ENCODE measurements at regions not wholly inside any gene's neighbourhood (a gene's known extent, or its start where the extent isn't known, plus 50 kb on each side); places are given as distances from the start of the nearest gene placed in this dataset.

DNA sequence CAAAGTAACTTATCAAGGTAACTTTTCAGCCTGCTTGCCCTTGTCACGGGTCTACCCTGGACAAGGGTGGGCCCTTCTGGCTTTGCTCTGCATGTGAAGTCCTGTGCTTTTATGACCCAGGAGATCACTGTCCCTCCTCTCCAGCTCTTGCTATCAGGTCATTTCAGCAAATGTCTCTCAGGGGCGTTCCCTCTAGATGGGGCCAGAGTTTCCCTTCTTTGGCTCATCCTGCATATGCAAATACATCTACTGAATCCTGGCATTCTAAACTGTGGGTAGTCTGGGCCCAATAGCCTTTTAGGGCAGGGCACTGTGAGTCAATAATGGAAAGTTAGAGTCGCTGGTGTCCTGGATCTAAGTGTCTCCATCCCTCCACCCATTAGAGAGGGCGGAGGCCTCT lies 366.9 kb upstream of the USP24 start:
- TF ChIP-seq, protein P1, sequence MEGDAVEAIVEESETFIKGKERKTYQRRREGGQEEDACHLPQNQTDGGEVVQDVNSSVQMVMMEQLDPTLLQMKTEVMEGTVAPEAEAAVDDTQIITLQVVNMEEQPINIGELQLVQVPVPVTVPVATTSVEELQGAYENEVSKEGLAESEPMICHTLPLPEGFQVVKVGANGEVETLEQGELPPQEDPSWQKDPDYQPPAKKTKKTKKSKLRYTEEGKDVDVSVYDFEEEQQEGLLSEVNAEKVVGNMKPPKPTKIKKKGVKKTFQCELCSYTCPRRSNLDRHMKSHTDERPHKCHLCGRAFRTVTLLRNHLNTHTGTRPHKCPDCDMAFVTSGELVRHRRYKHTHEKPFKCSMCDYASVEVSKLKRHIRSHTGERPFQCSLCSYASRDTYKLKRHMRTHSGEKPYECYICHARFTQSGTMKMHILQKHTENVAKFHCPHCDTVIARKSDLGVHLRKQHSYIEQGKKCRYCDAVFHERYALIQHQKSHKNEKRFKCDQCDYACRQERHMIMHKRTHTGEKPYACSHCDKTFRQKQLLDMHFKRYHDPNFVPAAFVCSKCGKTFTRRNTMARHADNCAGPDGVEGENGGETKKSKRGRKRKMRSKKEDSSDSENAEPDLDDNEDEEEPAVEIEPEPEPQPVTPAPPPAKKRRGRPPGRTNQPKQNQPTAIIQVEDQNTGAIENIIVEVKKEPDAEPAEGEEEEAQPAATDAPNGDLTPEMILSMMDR (IDR thresholded peaks at IDR 0.05; ENCODE audit: borderline replicate concordance, control extremely low read depth, extremely low read depth, insufficient read depth, missing control alignments): no peak
- no peak for DNase-seq (ENCODE audit: low spot score)
- in situ Hi-C loops (cut with MboI; ENCODE audit: low sequenced_read_pairs, unreplicated experiment): no loop called here

DNA sequence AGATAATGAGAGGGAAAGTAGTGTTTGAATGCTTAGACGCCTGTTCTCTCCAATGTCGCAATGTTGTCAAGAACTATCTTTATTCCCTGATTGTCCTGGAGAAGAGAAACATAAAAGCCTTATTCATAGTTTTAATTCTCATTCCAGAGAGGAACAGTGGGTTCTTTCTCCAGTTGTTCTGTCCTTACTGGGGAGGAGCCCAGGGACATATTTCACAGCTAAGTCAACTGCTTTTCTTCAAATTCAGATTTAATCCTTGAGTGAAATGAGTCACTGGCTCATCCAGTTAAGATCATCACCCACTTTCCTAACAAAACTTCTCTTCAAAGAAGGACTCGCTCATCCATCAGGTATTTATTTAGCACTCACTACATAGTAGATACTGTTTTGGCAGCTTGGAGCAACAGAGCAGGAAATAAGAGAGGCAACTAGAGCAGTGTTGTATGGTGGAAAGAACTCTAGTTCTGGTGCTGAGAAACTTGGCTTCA lies 365.7 kb upstream of the USP24 start:
- in situ Hi-C loops (cut with MboI; ENCODE audit: low sequenced_read_pairs, unreplicated experiment): no loop called here
- TF ChIP-seq, protein P1 (IDR thresholded peaks at IDR 0.05; ENCODE audit: borderline replicate concordance, control extremely low read depth, extremely low read depth, insufficient read depth, missing control alignments): no peak

DNA sequence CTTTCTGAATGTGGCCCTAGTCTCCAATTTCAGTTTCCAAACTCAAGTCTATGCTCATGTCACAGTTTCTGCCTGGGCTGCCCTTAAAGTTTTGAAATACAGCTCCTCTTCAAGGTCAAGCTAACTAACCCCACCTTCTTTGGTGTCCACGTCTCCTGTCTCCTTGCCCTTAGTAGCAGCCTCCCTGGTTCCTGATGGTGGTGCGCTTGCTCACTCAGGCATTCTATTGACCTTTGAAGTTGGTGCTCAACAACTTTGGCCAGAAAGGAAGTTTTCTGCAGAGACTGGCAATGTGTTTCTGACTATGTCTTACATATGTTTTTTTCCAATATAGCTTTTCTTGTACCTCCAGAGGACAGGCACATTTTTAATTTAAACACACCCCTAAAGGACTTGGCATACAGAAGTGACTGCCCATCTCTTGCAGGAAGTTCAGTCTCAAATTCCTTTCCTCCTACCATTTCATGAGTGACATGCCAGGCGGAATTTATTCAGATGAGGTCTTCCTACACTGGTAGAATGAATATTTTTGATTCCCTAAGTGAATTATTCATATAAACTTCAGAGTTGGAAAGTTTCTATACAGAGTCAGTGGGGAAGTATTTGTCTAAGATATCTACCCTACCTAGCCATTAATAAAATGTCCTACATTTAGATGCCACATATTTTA lies 364.3 kb upstream of the USP24 start:
- in situ Hi-C loops (cut with MboI; ENCODE audit: low sequenced_read_pairs, unreplicated experiment): no loop called here
- no peak for DNase-seq (ENCODE audit: low spot score)
- TF ChIP-seq, protein P1 (IDR thresholded peaks at IDR 0.05; ENCODE audit: borderline replicate concordance, control extremely low read depth, extremely low read depth, insufficient read depth, missing control alignments): no peak

More for the DNA sequence above, 365.7 kb upstream of the USP24 start:
- DNase-seq (ENCODE audit: low spot score): no peak

DNA sequence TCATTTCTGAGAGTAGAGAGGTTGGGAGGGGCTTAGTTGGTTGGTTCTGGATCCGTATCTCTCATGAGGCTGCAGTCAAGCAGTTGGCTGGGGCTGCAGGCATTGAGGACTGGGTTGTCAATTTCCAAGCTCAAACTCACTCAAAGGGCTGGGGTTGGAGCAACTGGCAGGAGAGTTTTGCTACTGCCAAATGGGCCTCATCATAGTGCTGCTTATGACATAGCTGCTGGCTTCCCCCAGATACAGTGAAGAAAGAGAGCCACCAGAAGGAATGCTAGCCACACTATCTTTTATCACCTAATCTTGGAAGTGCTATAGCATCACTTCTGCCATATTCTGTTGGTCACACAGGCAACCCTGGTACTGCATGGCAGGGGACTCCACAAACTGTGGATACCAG lies 363.5 kb upstream of the USP24 start:
- no peak for DNase-seq (ENCODE audit: low spot score)
- in situ Hi-C loops (cut with MboI; ENCODE audit: low sequenced_read_pairs, unreplicated experiment): no loop called here
- TF ChIP-seq, protein P1 (IDR thresholded peaks at IDR 0.05; ENCODE audit: borderline replicate concordance, control extremely low read depth, extremely low read depth, insufficient read depth, missing control alignments): no peak

DNA sequence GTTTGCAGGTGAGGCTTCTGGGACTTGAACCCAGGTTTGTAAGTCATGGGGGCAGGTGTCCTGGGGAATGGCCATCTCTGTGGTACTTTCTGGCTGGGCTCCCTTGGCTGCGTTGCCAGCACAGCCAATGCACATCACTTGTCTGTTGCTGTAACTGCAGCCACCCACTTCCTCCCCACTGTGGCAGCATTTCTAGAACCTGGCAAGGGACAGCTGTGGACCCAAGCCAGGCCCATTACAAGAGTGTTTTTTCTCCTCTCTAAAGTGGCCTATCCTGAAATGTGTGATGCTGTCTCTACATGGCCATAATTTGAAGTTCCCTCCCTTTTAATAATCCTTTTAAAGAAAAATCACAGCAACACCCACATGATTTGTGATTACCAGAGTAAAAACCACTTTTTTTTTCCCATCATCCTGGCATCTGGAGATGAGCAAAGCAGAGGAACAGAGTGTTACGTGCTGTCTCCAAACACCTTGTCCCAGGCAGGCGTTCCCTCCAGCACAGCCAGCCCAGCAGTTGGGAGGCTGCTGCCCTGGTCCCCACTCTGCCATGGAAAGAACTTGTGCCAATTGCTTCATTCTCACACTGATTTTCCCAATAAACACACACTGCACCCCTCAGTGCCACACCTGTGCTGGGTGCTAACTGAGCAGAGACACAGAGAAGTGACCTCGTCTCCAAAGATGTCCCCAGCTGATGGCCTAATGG lies 360.6 kb upstream of the USP24 start:
- DNase-seq (ENCODE audit: low spot score): no peak
- in situ Hi-C loops (cut with MboI; ENCODE audit: low sequenced_read_pairs, unreplicated experiment): no loop called here
- TF ChIP-seq, protein P1 (IDR thresholded peaks at IDR 0.05; ENCODE audit: borderline replicate concordance, control extremely low read depth, extremely low read depth, insufficient read depth, missing control alignments): no peak

DNA sequence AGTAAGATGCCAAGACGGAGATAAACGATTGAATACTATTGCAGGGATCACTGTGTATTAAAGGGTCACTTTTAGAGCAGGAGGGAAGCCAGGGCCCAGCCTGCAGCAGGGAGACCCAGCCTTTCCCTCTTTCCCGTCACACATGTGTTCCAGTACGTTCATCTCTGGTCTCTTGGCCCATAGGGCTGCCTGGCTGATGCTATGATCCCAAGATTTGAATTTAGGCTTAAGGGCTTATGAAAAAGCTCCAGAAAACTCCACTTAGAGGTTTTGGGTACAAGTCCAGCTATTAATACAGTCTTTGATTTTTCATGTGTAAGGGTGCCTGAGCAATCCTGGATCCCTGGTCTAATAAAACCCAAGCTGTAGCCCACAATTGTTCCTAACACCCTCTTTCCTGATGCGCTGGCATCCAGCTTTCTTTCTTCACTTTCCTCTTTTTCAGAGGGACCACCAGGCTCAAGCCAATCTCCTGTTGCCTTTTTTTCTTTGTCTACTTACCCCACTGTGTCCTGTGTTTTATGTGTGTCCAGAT lies 359.6 kb upstream of the USP24 start:
- in situ Hi-C loops (cut with MboI; ENCODE audit: low sequenced_read_pairs, unreplicated experiment): no loop called here
- TF ChIP-seq, protein P1 (IDR thresholded peaks at IDR 0.05; ENCODE audit: borderline replicate concordance, control extremely low read depth, extremely low read depth, insufficient read depth, missing control alignments): no peak
- DNase-seq (ENCODE audit: low spot score): no peak

Data from GM13976 (cell line).